HepG2 (cell line): ENCODE measurements at regions not wholly inside any gene's neighbourhood (a gene's known extent, or its start where the extent isn't known, plus 50 kb on each side); places are given as distances from the start of the nearest gene placed in this dataset.
"Not testable (repeated sequence)": the region's sequence is repeated elsewhere in the genome, so short reads cannot be mapped to it uniquely, and the experiment has no call there.

Experiments used
- ATAC-seq: fragments of 200-7000 bp; cut with Tn5 transposase; 3 replicates; pipeline ENCODE4 v1.9.1; 2020; ENCODE audit warnings: mild to moderate bottlenecking, moderate library complexity
- BruUV-seq: library from RNA; stranded (reverse); fragments of 400-500 nt; replicated peaks from 2 replicates; lab custom pipeline; 2021; lab: Mats Ljungman, UMichigan
- CTCF ChIA-PET: fragments of 300-600 bp; formaldehyde crosslinking; extraction: SDS; loops from one replicate; lab custom pipeline; 2021; ENCODE audit warnings: low total read pairs, inconsistent platforms, low intra/inter-chr PET ratio; lab: Yijun Ruan, JAX
- POLR2A ChIA-PET: fragments of 350-600 bp; sonication (Branson Sonifier 250); formaldehyde crosslinking; loops from one replicate; lab custom pipeline; 2020; ENCODE audit warnings: antibody characterized with exemption, inconsistent platforms; lab: Yijun Ruan, JAX
- DNase-seq: peaks from one replicate; pipeline ENCODE4 v3.0.0-alpha.2; 2015; ENCODE audit warnings: low spot score
- FAIRE-seq: peaks from 3 replicates; lab custom pipeline; 2011; peaks lifted over from hg19 to GRCh38; lab: Jason Lieb, UNC
- H2AFZ ChIP-seq: one replicate; pipeline ENCODE4 v1.6.1; 2011; ENCODE audit warnings: low read length, inconsistent platforms
- H3K27ac ChIP-seq: fragments of 300-600 bp; 3 replicates; pipeline ENCODE4 v1.8.0; 2011; ENCODE audit warnings: mixed run types, mild to moderate bottlenecking, mixed read lengths, low read length, inconsistent platforms; ENCODE audit not compliant: insufficient read depth; ENCODE audit errors: extremely low read length
- H3K27me3 ChIP-seq, 2 experiments: fragments of 200-600 bp in 1 of 2; 2 replicates in 1 of 2; 3 replicates in 1 of 2; pipeline versions ENCODE4 v1.6.0 to v1.8.0; 2011; ENCODE audit warnings: low read length in 2 of 2, mild to moderate bottlenecking in 2 of 2, moderate library complexity in 2 of 2, inconsistent platforms in 1 of 2; ENCODE audit not compliant: insufficient read depth in 2 of 2, control insufficient read depth in 1 of 2
- H3K36me3 ChIP-seq, 2 experiments: fragments of 200-600 bp in 1 of 2; replicated peaks in 1 of 2; 2 replicates in 1 of 2; 3 replicates in 1 of 2; pipeline versions ENCODE4 v1.5.1 to v1.8.0; 2011; ENCODE audit warnings: low read length in 2 of 2, inconsistent platforms in 1 of 2; ENCODE audit not compliant: insufficient read depth in 2 of 2, control insufficient read depth in 1 of 2
- H3K4me1 ChIP-seq: 2 replicates; pipeline ENCODE4 v1.5.1; 2012; ENCODE audit warnings: low read length, inconsistent platforms; ENCODE audit not compliant: insufficient read depth
- H3K4me2 ChIP-seq: 2 replicates; pipeline ENCODE4 v1.6.0; 2011; ENCODE audit warnings: low read depth, low read length, inconsistent platforms
- H3K4me3 ChIP-seq, 3 experiments: fragments of 200-600 bp in 1 of 3; sonication (generic), shearing (Covaris generic) in 1 of 3; replicated peaks in 1 of 3; 2 replicates each; pipeline ENCODE4 v1.5.1; 2011 to 2016; ENCODE audit warnings: low read length in 3 of 3, inconsistent platforms in 2 of 3, low read depth in 2 of 3, mild to moderate bottlenecking in 2 of 3, control low read depth in 1 of 3, mixed read lengths in 1 of 3; ENCODE audit not compliant: insufficient read depth in 1 of 3
- H3K79me2 ChIP-seq: one replicate; pipeline ENCODE4 v1.6.1; 2011; ENCODE audit warnings: low read length, inconsistent platforms; ENCODE audit not compliant: insufficient read depth
- H3K9ac ChIP-seq: 2 replicates; pipeline ENCODE4 v1.6.0; 2011; ENCODE audit warnings: mild to moderate bottlenecking, low read depth, low read length, inconsistent platforms; ENCODE audit not compliant: insufficient read depth
- H3K9me3 ChIP-seq: 2 replicates; pipeline ENCODE4 v1.5.1; 2012; ENCODE audit warnings: mild to moderate bottlenecking, low read length
- H4K20me1 ChIP-seq: 2 replicates; pipeline ENCODE4 v1.6.0; 2011; ENCODE audit warnings: inconsistent platforms, mild to moderate bottlenecking, low read length, moderate library complexity; ENCODE audit not compliant: insufficient read depth
- EZH2 ChIP-seq: conservative IDR thresholded peaks from 2 replicates; pipeline ENCODE4 v1.6.1; 2012; ENCODE audit warnings: mild to moderate bottlenecking, low read depth, low read length, moderate library complexity
- MAFK ChIP-seq, 2 experiments: IDR thresholded peaks in 1 of 2; conservative IDR thresholded peaks in 1 of 2; 2 replicates each; pipeline ENCODE4 v1.6.1; 2011; ENCODE audit warnings: improper control_type of control experiment in 2 of 2, low read length in 2 of 2
- NBN ChIP-seq: fragments of 450-650 bp; conservative IDR thresholded peaks from 2 replicates; pipeline ENCODE4 v1.6.1; 2017
- SRSF9 ChIP-seq: fragments of 200-400 bp; formaldehyde crosslinking; IDR thresholded peaks from 2 replicates; pipeline ENCODE4 v1.6.1; 2018; ENCODE audit warnings: borderline replicate concordance, mild to moderate bottlenecking, low read depth, low read length; ENCODE audit not compliant: insufficient read depth, poor library complexity, severe bottlenecking
- THRA ChIP-seq: sonication (generic); formaldehyde crosslinking; IDR thresholded peaks from 2 replicates; pipeline ENCODE4 v1.4.0; 2020; ENCODE audit warnings: missing genetic modification reagents, borderline replicate concordance
- XBP1 ChIP-seq: sonication (generic); formaldehyde crosslinking; IDR thresholded peaks from 2 replicates; pipeline ENCODE4 v1.5.0; 2020; ENCODE audit warnings: missing genetic modification reagents
- ZNF160 ChIP-seq: sonication (generic); formaldehyde crosslinking; IDR thresholded peaks from 2 replicates; pipeline ENCODE4 v1.8.0; 2022; ENCODE audit warnings: mild to moderate bottlenecking, inconsistent platforms, missing genetic modification reagents
- ZNF883 ChIP-seq: sonication (generic); formaldehyde crosslinking; IDR thresholded peaks from 2 replicates; pipeline ENCODE4 v1.5.1; 2020; ENCODE audit warnings: mild to moderate bottlenecking, missing genetic modification reagents; ENCODE audit errors: not compliant biosample characterization
- WGBS: methylation state at CpG from one replicate; pipeline ENCODE4 v1.1.6; 2017; ENCODE audit warnings: low lambda C conversion rate; 5-methylcytosine and 5-hydroxymethylcytosine counted together
- in situ Hi-C: cut with HindIII; loops from 2 replicates; pipeline ENCODE4 v1.10.0; 2017; ENCODE audit warnings: low pct_unique_long_range_greater_than_20kb; ENCODE audit not compliant: extremely low pct_ligation_motif_present
- intact Hi-C: fragments of 100-400 bp; cut with micrococcal nuclease; formaldehyde crosslinking; loops from one replicate; pipeline ENCODE4 v1.10.0; 2022; ENCODE audit not compliant: unreplicated experiment

DNA sequence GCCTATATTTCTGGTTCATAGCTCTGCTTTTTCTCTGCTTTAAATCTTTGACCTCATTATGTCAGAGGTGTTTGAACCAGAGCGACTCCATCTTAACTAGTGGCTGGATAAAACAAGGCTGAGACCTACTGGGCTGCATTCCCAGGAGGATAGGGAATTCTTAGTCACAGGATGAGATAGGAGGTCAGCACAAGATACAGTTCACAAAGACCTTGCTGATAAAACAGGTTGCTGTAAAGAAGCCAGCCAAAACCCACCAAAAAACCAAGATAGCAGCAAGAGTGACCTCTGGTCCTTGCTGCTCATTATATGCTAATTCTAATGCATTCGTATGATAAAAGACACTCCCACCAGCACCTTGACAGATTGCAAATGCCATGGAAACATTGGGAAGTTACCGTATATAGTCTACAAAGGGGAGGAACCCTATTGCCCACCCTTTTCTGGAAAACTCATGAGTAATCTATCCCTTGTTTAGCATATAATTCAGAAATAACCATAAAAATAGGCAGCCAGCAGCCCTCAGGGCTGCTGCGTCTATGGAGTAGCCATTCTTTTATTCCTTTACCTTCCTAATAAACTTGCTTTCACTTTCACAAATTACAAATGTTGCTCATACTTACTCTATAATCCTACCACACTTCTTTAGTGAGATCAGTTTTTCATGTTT is 193.9 kb downstream of the NAF1 start:
- in situ Hi-C loops (no loop called here), intact Hi-C loops (no loop called here)
- no peaks in the 10 kb centered on the region for H3K36me3 ChIP-seq
- no peak overlapping the region for H3K27ac ChIP-seq
- H4K20me1 ChIP-seq, result no peaks in the 10 kb centered on the region
- no peak overlapping the region for H3K9ac ChIP-seq
- no peak for DNase-seq
- ChIA-PET CTCF (no interaction called here), POLR2A (no interaction called here)
- no peaks in the 10 kb centered on the region for H3K4me1 ChIP-seq
- H3K4me3 ChIP-seq, result no peak overlapping the region
- WGBS, result 29% methylated on average over 3 of the region's 4 CpGs
- H2AFZ ChIP-seq, result no peak overlapping the region
- FAIRE-seq, result no peak
- no peaks in the 10 kb centered on the region for H3K9me3 ChIP-seq
- no peak for ATAC-seq
- H3K79me2 ChIP-seq, result no peaks in the 10 kb centered on the region
- no TSS peak for BruUV-seq
- H3K4me2 ChIP-seq, result no peak overlapping the region
- no peaks in the 10 kb centered on the region for H3K27me3 ChIP-seq
- TF ChIP-seq EZH2 (no peak), ZNF883 (CRISPR knock-in tag) (no peak), THRA (no peak), MAFK (conservative IDR thresholded peaks at IDR 0.05 in 1 of 2, IDR thresholded peaks at IDR 0.05 in 1 of 2; ENCODE audit: low read length in 2 of 2) (no peak), SRSF9 (no peak), XBP1 (CRISPR knock-in tag) (no peak)

DNA sequence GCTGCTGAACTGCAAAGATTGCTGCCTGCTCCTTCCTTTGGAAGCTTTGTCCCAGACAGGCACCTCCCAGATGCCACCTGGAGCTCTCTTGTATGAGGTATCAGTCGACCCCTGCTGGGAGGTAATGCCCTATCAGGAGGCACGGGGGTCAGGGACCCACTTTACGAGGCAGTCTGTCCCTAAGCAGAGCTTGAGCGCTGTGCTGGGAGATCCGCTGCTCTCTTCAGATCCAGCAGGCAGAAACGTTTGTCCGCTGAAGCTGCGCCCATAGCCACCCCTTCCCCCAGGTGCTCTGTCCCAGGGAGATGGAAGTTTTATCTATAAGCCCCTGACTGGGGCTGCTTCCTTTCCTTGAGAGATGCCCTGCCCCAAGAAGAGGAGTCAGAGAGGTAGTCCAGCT is 197.5 kb downstream of the NAF1 start:
- no peaks in the 10 kb centered on the region for H3K79me2 ChIP-seq
- H4K20me1 ChIP-seq, result no peaks in the 10 kb centered on the region
- DNase-seq (no peak), ATAC-seq (no peak), FAIRE-seq (no peak)
- H3K4me1 ChIP-seq, result no peaks in the 10 kb centered on the region
- in situ Hi-C loops (no loop called here), intact Hi-C loops (no loop called here)
- H2AFZ ChIP-seq, result no peak overlapping the region
- no peak overlapping the region for H3K9ac ChIP-seq
- no TSS peak for BruUV-seq
- POLR2A ChIA-PET, result no interaction called here
- CTCF ChIA-PET, result no interaction called here
- no peaks in the 10 kb centered on the region for H3K9me3 ChIP-seq
- no peak overlapping the region for H3K4me2 ChIP-seq
- H3K4me3 ChIP-seq, result no peak overlapping the region
- no peaks in the 10 kb centered on the region for H3K36me3 ChIP-seq
- H3K27ac ChIP-seq, result no peak overlapping the region
- H3K27me3 ChIP-seq, result no peaks in the 10 kb centered on the region
- TF ChIP-seq ZNF160 (CRISPR knock-in tag) (no peak), NBN (no peak)
- 50% methylated on average over 5 of the region's 8 CpGs for WGBS

- 3% methylated on average over 4 of the region's 4 CpGs for WGBS
- H3K4me2 ChIP-seq, CTCF ChIA-PET, BruUV-seq, H3K4me1 ChIP-seq, H3K9ac ChIP-seq, H3K27ac ChIP-seq, H3K9me3 ChIP-seq, POLR2A ChIA-PET, H4K20me1 ChIP-seq, in situ Hi-C loops, H3K79me2 ChIP-seq, ATAC-seq, H3K27me3 ChIP-seq, H2AFZ ChIP-seq, FAIRE-seq, H3K4me3 ChIP-seq, H3K36me3 ChIP-seq, DNase-seq, intact Hi-C loops: not testable (repeated sequence)
These were observed 200.7 kb downstream of the NAF1 start for GRCh38 chr4:162965978-162966377.
